ENCODE measurements at regions not wholly inside any gene's neighbourhood (a gene's known extent, or its start where the extent isn't known, plus 50 kb on each side); places are given as distances from the start of the nearest gene placed in this dataset.

- Histone ChIP-seq H2BK5ac (ENCODE audit: insufficient read length, low read length) (no peak overlapping the region), H3K23ac (ENCODE audit: insufficient read length, low read depth, low read length) (no peak overlapping the region), H3K14ac (ENCODE audit: insufficient read depth, low read length) (no peak overlapping the region), H3K4me2 (ENCODE audit: insufficient read depth, insufficient read length, low read length) (no peak overlapping the region), H4K20me1 (ENCODE audit: control insufficient read depth, insufficient read depth, insufficient read length) (no peaks in the 10 kb centered on the region), H3K4ac (ENCODE audit: low read depth, low read length) (no peak overlapping the region), H3K9ac (ENCODE audit: extremely low read depth, insufficient read length, low read length) (no peak overlapping the region), H2AFZ (ENCODE audit: low read length) (no peak overlapping the region), H4K91ac (ENCODE audit: insufficient read length, low read depth, low read length) (no peak overlapping the region), H3K4me1 (ENCODE audit: insufficient read depth, low read length) (peaks cover 3% of the 10 kb centered on the region; the same call in 1 of the 2 replicates), H3K56ac (ENCODE audit: insufficient read length, low read depth, low read length) (no peak overlapping the region), H2BK20ac (ENCODE audit: low read depth, low read length, poor library complexity, severe bottlenecking) (no peak overlapping the region), H2AK5ac (ENCODE audit: insufficient read length, low read length) (no peak overlapping the region), H3K9me3 (ENCODE audit: control insufficient read depth, low read depth, low read length) (no peaks in the 10 kb centered on the region), H3K79me1 (ENCODE audit: insufficient read depth, low read depth, low read length, poor library complexity, severe bottlenecking) (no peaks in the 10 kb centered on the region), H4K5ac (ENCODE audit: insufficient read length, low read depth, low read length) (no peak overlapping the region), H3K79me2 (ENCODE audit: insufficient read depth, low read length) (no peaks in the 10 kb centered on the region), H4K8ac (replicated peaks; ENCODE audit: insufficient read length, low read depth, low read length) (no peak overlapping the region), H2BK12ac (ENCODE audit: insufficient read length, low read depth, low read length) (no peak overlapping the region), H3K27me3 (ENCODE audit: insufficient read depth, low read length) (no peaks in the 10 kb centered on the region), H3K18ac (ENCODE audit: insufficient read length, low read depth, low read length) (no peak overlapping the region), H2BK120ac (ENCODE audit: low read depth, low read length, poor library complexity, severe bottlenecking) (no peak overlapping the region), H3K27ac (ENCODE audit: insufficient read length, low read depth, low read length) (no peak overlapping the region), H3K23me2 (ENCODE audit: insufficient read length, low read depth, low read length, poor library complexity, severe bottlenecking) (no peaks in the 10 kb centered on the region), H2BK15ac (ENCODE audit: low read depth, low read length) (no peak overlapping the region), H3T11ph (ENCODE audit: low read length) (no peak overlapping the region)
- H3K4me1 Mint-ChIP-seq: peaks cover 13 to 14% of the 10 kb centered on the region in 2 experiments
- H3K36me3 Mint-ChIP-seq (ENCODE audit: insufficient read depth in 1 of 3, low read depth in 3 of 3): no peaks in the 10 kb centered on the region
- no peak overlapping the region for H3K27ac Mint-ChIP-seq
- H3K4me3 Mint-ChIP-seq: no peak overlapping the region
- no peaks in the 10 kb centered on the region for H3K9me3 Mint-ChIP-seq
- no CpG with 5 or more reads among the region's 8 CpGs for WGBS (ENCODE audit: extremely low coverage, insufficient read length, low lambda C conversion rate)
- DNase-seq: no peak
- TF ChIP-seq, protein P1, sequence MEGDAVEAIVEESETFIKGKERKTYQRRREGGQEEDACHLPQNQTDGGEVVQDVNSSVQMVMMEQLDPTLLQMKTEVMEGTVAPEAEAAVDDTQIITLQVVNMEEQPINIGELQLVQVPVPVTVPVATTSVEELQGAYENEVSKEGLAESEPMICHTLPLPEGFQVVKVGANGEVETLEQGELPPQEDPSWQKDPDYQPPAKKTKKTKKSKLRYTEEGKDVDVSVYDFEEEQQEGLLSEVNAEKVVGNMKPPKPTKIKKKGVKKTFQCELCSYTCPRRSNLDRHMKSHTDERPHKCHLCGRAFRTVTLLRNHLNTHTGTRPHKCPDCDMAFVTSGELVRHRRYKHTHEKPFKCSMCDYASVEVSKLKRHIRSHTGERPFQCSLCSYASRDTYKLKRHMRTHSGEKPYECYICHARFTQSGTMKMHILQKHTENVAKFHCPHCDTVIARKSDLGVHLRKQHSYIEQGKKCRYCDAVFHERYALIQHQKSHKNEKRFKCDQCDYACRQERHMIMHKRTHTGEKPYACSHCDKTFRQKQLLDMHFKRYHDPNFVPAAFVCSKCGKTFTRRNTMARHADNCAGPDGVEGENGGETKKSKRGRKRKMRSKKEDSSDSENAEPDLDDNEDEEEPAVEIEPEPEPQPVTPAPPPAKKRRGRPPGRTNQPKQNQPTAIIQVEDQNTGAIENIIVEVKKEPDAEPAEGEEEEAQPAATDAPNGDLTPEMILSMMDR (conservative IDR thresholded peaks at IDR 0.05): no peak
- no peaks in the 10 kb centered on the region for H3K27me3 Mint-ChIP-seq (ENCODE audit: low read depth)
Measured at GRCh38 chr6:163903541-163903940, 489.0 kb downstream of the QKI start.

Data from H9 (cell line).